ENCODE measurements at regions not wholly inside any gene's neighbourhood (a gene's known extent, or its start where the extent isn't known, plus 50 kb on each side); places are given as distances from the start of the nearest gene placed in this dataset.

GRCh38 chr5:83780699-83781350, 60.2 kb upstream of the HAPLN1 start:
- TF ChIP-seq, protein P1, sequence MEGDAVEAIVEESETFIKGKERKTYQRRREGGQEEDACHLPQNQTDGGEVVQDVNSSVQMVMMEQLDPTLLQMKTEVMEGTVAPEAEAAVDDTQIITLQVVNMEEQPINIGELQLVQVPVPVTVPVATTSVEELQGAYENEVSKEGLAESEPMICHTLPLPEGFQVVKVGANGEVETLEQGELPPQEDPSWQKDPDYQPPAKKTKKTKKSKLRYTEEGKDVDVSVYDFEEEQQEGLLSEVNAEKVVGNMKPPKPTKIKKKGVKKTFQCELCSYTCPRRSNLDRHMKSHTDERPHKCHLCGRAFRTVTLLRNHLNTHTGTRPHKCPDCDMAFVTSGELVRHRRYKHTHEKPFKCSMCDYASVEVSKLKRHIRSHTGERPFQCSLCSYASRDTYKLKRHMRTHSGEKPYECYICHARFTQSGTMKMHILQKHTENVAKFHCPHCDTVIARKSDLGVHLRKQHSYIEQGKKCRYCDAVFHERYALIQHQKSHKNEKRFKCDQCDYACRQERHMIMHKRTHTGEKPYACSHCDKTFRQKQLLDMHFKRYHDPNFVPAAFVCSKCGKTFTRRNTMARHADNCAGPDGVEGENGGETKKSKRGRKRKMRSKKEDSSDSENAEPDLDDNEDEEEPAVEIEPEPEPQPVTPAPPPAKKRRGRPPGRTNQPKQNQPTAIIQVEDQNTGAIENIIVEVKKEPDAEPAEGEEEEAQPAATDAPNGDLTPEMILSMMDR (IDR thresholded peaks at IDR 0.05) = no peak
- no peak for TF ChIP-seq POLR2AphosphoS5 (IDR thresholded peaks at IDR 0.05)
